ENCODE measurements at regions not wholly inside any gene's neighbourhood (a gene's known extent, or its start where the extent isn't known, plus 50 kb on each side); places are given as distances from the start of the nearest gene placed in this dataset.

DNA sequence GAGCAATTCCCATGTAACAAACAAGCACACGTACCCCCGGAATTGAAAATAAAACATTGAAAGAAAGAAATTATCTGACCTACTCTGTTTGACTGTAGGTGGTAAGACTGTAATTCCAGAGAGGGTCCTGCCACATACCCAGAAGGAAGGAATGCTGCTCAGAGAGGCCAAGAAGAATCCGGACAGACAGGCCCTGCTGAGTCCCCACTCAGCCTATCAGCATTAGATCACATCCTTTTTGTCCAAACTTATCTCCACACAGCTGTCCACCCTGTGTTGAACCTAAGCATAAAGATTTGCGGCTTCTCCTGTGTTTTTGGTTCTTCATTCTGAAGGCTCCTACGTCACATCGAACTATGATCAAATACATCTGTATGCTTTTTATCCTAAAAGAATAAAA is 591.9 kb downstream of the QKI start:
- DNase-seq: no peak

DNA sequence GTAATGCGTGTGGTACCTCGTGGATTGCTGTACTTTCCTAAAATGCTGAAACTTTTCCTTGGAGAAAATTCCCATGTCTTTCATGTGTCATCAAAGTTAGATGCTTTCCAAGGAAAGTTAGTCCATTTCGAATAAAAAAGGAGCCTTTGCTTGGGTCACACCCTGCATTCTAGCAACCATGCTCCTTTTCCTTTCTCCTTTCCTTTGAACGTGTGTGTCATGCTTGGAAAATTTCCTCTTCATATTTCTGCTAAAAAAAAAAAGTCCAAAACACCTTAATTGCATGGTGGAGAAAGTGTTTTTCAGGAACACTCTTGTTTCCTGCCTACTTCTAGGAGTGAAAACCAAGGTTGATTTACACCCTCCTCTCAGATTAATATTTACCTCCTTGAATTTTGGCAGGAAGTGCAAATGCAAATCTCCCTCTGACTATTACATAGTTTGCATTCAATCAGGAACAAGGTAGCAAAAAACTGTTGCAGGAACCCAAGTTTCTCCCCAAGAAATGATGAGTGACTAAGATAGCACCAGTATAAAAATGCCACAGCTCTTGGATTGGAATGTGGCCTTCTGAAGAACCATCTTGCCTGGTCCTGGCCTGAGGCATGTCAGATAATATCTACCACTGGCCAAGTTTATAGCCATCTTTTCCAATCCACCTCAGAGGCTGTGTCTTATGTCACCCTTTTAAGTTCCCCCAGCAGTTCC is 590.6 kb downstream of the QKI start:
- no peak for DNase-seq

DNA sequence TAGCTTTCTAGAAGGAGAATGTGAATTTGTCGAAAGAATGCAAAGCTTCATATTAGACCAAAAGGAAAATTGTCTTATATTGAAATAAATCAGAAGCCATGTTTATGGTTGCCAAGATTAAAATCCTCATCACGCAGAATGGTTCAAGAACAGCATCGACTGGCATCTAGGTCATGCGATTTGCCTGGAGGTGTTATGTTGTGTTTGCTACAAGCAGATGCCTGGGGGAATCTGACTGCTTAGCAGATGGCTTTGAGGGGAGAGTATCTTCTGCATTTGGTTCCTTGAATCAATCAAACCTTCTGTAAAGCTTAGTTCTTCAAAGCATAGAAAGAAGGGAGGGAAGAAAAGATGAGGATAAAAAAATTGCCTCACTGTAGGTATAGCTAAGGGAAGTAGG is 585.8 kb downstream of the QKI start:
- DNase-seq: no peak

DNA sequence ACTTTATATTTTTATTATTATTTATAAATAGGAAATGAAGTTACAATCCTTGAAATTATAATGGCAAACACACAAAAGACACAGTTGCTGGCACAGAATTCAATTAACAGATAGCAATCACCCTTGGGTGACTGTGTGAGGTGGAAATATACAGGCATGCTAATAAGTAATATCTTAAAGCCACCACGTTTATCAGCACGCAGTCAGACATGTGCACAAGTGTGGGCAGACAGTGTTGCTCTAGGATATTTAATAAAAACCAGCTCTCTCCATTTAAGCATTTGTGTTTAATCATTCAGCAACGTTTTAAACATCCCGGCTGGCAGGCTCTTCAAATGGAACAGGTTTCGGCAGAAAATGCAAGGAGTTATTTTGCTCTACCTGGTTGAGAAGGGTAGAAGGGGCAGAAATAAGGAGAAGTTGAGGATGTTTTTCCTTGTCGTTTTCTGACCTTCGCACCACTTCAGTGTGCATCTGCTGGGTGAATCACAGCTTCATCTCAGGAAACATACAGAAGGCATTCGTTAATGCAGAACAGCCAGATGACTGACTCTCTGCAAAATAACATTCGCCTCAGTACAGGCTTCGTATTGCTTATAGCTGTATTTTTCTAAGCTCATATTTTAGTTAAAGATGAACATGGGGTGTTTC is 585.1 kb downstream of the QKI start:
- no peak for DNase-seq

DNA sequence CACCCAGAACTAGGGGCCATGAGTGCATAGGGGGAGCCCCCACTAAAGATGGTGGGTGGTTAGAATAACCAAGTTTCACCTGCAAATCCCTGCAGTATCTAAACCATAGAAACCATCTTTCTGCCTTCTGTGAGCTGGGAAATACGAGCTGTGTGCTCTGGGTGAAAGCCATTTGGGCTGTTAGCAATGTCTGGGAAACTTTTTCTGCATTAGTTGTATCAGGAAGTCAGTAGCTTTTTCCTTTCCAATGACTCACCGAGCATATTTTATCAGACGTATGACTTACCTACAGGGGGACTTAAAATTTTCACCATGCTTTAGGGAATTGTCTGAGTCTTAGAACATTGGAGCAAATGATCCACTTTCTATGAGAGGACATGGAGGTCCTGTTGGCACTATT is 584.0 kb downstream of the QKI start:
- DNase-seq: no peak

DNA sequence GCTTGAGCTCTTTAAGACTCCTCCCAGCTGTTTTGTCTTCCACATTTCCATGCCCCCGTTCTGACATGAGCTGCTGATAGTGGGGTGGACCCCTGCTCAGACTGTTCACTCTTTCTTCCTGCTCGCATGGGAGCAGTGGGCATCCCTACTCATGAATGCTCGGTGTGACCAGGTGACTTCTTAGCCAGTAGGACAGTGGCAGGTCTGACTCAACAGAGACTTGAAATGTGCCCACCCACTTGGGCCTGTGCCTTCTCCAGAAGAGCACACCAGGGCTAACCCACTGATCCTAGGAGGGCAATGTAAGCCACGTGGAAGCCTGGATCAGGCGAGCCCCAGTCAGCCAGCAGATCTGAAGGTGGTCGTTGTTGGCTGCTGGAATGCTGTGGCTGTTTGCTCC is 582.0 kb downstream of the QKI start:
- DNase-seq: no peak

DNA sequence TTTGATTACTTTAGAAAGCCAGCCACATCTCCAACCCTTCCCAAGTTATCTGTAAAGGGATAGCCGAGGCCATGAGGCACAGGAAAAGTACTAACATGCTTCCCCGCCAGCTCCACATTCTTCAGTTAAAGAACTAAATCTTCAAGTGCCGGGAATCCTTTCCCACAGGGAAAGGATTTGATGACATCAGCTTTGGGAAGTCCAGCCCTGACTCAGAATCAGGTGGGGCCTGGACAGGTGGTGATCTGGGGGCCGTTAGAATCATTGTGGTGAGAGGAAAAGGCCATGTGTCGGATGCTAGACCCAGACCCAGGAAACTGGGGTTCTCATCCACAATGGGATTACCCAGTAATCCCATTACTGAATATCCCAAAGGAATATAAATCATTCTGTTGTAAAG is 580.0 kb downstream of the QKI start:
- no peak for DNase-seq

DNA sequence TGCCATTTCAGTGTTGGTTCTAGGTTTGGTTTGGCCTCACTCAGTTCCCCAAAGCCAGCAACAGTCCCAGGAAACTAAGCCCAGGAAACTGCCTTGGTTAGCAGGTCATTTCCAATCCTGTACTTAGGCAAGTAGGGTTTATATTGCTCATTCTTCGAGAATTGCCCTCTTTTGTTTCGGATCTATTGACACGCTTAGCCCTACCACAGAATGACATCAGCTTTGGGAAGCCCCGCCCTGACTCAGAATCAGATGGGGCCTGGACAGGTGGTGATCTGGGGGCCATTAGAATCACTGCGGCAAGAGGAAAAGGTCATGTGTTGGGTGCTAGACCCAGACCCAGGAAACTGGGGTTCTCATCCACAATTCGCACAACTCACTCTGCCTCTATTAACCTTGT is 578.2 kb downstream of the QKI start:
- DNase-seq: no peak

DNA sequence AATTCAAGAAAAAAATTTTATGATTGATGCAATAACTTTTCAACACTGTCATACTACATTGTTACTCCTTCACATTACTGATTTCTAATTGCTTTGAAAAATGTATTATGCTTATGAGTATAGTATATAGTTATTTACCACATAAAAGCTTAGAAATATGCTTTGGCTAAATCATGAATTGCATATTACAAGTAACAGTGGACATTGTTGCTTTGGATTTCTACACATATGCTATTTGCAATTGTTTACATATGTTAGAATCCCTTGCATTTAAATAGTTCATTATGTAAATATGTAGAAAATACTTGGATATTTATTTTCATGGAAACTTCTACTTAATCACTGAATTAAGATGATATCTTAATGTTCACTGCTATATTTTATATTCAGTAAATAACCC is 577.5 kb downstream of the QKI start:
- DNase-seq: no peak

DNA sequence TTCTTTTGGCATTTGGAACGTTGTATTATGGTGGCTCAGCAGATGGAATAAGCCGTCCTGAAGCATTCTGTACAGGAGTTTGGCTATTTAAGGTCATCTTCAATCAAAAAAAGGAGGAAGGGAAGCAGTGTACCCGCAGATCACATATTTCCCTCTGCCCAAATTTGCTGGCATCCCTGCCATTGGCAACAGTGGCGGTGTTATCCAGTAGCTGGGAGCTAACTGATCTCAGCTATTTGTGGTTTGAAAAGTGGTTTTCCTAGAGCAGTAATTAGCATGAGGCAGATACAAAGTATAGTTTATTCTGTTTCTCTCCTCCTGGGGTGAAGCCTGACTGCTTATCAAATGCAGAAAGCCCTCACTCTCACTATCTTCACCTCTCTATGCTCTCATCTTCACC is 576.8 kb downstream of the QKI start:
- no peak for DNase-seq

DNA sequence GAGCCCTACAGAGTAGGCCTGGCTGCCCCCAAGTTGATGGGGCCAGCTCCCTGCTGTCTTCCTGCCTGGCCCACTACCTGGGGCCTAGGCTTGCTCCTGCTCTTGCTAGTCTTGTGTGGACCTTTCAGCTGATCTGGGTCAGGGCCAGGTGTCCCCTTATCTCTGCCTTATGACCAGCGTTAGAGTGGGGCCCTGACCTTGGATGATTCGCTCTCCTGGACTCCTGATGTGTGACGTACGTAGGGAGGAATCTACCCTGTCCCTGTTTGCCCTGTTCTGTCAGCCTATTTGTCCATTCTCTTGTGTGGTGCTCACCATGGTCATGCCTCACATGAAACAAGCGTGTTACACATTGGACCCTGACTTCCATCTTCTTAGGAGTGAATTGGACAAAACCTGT is 571.8 kb downstream of the QKI start:
- no peak for DNase-seq

DNA sequence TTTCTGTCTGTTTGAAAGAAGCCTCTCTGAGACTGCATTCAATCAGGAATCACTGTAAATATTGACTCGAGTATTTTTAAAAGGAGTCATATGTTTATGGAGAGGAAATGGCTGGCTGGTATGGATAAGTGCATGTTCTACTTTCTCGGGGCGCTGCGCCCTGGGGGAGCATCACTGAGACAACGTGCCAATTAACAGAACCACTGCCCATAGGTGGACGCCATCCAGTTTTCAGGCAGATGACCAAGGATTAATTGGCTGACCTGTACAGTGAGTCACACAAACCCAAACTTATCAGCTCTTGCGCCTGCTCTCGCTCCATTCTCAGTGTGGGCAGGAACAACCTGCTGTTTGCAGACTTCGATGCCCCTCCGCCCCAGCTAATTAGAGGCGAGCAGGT is 571.2 kb downstream of the QKI start:
- DNase-seq: no peak

DNA sequence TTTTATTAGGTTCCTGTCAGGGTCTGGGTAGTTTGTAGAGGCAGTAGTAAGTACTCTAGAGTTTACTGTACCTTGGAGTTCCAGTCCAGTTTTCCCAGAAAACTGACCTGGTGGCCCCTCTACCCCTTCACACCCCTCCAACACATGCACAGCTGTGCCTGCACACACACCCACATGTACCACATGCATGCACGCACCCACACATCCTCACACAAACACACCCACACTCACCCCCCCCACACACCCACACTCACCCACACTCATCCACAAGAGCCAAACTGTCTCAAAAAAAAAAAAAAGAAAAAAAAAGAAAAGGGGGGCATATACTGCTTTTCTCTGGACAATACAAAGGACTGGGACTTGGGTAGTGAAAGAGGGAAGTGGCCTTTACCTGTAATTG is 570.5 kb downstream of the QKI start:
- DNase-seq: no peak

DNA sequence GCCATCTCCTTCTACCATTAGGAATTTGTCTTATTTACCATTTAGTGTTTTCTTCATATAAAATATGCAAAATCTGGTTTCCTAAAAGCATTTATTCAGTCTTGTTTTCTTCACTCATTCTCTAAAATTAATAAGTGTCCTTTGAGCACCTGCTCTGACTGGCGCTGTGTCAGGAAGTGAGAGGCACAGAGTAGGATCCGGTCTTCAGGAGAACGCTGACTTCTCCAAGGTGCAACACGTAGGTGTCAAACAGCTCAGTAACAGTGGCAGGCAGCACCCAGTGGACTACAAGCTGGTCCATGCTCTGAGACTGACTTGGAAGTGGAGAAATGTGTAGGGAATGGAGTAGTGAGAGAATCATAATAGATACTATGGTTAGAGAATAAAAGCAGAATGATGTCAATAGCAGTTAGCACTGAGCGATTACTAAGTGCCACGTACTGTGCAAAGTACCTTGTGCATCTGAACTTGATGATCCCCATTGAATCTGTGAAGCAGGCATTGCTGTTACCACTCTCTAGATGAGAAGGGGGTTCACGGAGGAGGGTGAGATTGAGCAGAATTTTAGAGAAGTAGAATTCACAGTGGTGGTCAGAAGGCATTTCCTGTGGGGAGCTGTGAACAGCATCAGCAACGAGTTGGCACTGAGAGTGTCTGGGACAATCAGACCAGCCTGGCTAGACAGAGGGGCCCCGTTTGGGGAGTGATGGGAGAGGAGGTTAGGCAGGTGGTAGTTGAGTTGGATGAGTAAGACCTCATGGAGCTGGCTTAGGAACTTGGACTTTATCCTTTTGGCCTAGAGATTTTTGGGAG is 569.8 kb downstream of the QKI start:
- DNase-seq: no peak

DNA sequence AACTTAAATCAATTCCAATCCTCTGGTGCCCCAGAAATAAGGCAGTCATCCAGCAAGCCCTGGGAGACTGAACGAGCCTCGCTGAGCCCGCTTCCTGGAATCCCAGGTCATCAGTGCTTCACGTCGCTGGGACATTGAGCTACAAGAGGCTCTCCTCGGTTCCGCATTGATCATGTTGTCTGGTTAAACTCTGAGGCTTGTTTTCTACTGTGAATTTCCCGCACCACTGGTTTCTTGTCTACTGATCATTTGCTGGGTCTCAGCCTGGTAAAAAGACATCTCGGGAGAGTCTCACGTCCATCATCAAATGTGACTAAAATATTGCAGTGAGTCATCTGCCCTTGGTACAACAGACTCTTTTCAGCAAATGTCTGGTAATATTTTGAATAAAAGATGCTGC is 569.2 kb downstream of the QKI start:
- DNase-seq: no peak

DNA sequence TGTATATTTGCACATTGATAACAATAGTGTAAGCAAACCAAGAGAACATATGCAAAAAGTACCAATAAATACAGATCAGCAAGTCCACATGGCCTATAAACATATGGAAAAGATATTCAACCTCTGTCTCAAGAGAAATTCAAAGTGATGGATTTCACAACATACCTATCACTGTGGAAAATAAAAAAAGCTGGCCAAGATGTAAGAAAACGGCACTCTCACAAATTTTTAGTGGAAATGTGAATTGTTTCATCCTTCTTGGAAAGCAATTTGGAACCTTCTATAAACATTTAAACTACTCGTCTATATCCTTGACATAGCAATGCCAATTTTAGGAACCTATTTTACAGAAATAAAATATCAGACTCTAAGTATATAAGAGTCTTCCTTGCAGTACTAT is 559.8 kb downstream of the QKI start:
- DNase-seq: no peak

DNA sequence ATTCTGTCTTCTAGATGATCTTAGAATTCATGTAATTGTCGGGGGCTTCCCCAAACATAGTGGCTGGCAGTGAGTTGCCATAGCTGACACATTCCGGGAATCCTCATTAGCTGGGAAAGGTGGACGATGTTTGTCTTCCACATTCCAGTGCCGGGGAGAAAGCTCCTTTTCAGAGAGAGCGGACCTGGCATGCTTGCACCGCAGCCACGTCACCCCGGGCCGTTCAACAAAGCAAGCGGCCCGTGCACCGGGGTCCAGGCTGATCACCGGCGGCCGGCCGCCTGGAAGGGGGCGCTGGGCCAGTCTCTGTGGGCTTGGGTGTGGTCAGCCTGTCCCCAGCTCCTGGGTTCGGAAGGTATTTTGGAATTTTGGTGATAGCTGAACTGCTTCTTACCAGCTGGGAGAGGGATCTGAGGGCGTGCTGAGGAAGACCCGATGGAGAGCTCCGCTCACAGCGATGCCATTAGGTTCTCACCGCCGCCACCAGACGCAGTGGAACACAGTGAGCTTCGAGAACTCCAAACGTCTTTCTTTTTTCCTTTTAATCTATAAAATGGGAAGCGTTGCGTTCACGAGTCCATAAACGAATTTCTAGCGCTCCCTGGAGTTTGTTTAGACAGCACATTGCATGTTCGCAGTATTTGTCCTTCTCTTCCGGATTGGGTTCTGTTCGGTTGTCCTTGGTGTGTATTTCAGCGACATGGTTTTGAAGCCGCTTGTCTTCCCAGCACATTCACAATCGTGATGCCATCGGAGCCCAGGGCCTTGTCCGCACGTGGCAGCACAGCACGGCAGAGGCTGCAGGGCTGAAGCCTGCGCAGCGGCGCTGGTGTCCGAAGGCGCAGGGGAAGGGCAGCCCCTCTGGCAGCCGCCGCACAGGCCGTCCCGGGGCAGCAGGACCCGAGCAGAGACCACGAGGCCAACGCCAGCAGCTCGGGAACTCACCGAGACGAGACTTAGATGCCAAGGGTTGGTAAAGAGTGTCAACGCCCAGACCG is 557.6 kb downstream of the QKI start:
- no peak for DNase-seq

DNA sequence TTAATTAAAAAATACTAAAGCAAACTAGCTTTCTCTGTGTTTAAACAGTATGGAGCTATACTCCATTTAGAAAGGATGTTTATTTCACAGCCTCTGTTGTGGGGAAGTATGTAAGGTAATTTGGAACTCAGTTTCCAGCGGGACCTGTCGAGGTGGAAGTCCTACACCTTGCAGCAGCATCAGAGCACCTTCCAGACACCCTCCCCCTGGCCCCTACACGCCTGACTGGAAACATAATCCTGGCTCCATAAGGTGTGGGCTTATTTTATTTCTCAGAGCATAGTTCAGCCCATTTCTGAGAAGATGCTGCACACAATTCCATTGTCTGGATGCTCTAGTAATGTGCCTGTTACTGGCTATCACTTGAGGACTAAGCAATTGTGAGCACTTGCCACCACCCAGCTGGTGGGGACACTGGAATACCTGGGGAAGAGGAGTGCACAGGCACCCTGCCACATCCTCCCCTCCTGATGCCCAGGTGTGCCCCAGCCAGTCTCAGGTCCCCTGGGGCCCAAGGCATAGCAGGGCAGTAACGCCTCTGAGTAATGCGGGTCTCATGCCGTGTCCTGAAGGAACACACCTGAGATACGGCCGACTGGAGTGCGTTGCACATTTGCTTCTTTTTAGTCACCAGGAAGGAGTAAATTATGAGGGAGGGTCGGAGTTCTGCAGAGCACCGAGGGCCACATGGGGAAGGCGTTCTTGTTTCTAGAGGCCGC is 556.5 kb downstream of the QKI start:
- no peak for DNase-seq

DNA sequence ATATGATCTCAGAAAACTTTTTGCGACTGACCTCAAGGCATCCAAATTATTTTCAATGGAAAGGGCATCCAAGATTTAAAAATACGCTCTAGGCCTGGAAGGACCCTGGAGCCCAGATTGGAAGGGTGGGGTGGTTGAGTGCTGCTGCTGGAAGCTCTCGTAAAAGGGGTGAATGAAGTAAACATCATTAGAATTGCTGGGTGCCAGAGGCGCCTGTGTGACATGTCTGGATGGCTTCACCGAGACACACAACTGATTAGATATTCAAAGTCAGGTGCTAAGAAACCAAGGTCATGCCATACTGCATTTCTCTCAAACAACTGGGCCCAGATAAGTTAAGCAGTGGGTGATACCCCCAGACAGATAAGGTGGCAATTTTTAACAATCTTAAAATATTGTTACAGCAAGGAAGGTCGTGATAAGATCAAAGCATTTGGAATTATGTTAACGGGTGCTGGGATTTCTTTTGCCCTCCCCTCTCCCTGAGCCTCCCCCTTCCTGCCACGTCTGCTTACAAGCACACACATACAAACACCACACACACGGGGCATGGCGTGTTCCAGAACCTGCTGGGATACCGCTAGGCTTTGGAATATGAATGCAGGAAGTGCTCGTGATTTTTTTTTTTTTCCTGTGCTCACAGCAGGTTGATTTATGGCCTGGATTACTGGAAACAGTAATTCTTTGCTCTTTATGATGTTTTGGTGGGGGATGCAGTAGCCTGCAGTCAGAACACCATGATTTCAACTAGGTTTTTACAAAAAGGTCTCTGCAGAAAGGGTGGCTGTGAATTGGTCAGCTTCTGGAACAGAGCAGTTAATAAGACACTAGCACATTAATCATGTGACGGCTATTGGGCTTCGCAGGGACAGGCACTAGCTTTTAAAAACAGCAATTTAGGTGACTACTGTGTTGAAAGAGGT is 551.2 kb downstream of the QKI start:
- no peak for DNase-seq

DNA sequence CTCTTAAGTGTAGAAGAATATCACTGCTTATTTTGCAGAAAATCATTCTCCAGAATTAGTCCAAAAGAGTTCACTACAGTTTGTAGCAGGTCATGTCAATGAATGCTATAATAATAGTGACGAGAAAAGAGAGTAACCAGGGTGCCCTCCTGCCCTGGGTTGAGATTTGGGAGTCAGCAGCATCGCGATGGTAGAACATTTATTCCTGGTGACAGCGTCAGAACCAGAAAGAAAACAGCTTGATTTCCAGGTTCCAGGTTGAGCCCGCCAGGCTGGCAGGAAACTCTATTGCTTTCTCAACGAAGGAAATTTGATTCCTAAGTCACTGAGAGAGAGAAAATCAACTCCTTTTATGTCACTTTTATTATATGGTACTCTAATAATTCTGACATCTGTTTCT is 550.3 kb downstream of the QKI start:
- no peak for DNase-seq
